Memory B cell (primary cell): ENCODE measurements at regions not wholly inside any gene's neighbourhood (a gene's known extent, or its start where the extent isn't known, plus 50 kb on each side); places are given as distances from the start of the nearest gene placed in this dataset.

ENCODE experiments used
- ATAC-seq: fragments of 150-1000 bp; cut with Tn5 transposase; 2 replicates; pipeline ENCODE4 v1.10.0; 2021; ENCODE audit warnings: low read depth, mild to moderate bottlenecking, moderate library complexity
- DNase-seq, 2 donors: peaks; one replicate each; pipeline ENCODE4 v3.0.0; 2022; ENCODE audit warnings: low spot score in 2 of 2
- H3K27ac Mint-ChIP-seq: one replicate; pipeline ENCODE4 v1.8.0; 2022; ENCODE audit warnings: mild to moderate bottlenecking, moderate library complexity, mixed read lengths
- H3K27me3 Mint-ChIP-seq: one replicate; pipeline ENCODE4 v1.8.0; 2022; ENCODE audit warnings: mixed read lengths
- H3K36me3 Mint-ChIP-seq: one replicate; pipeline ENCODE4 v1.8.0; 2022; ENCODE audit warnings: mild to moderate bottlenecking, mixed read lengths
- H3K4me1 Mint-ChIP-seq: one replicate; pipeline ENCODE4 v1.8.0; 2022; ENCODE audit warnings: mixed read lengths
- H3K4me3 Mint-ChIP-seq: one replicate; pipeline ENCODE4 v1.8.0; 2022; ENCODE audit warnings: mild to moderate bottlenecking, moderate library complexity, mixed read lengths
- H3K9me3 Mint-ChIP-seq: one replicate; pipeline ENCODE4 v1.8.0; 2022; ENCODE audit warnings: mixed read lengths

GRCh38 chr4:41477181-41477905 is 60.6 kb upstream of the LIMCH1 start:
- DNase-seq, result no peak
- ATAC-seq, result no peak
- H3K27me3 Mint-ChIP-seq, result no peaks in the 10 kb centered on the region

GRCh38 chr4:41478518-41478917 is 59.4 kb upstream of the LIMCH1 start:
- Mint-ChIP-seq H3K27me3 (no peaks in the 10 kb centered on the region), H3K27ac (no peak overlapping the region), H3K4me1 (no peaks in the 10 kb centered on the region), H3K36me3 (no peaks in the 10 kb centered on the region), H3K9me3 (no peaks in the 10 kb centered on the region), H3K4me3 (no peak overlapping the region)
- DNase-seq (no peak), ATAC-seq (no peak)

More at GRCh38 chr4:41477181-41477905, 60.6 kb upstream of the LIMCH1 start:
- Mint-ChIP-seq H3K9me3 (no peaks in the 10 kb centered on the region), H3K27ac (no peak overlapping the region), H3K4me3 (no peak overlapping the region), H3K4me1 (no peaks in the 10 kb centered on the region), H3K36me3 (no peaks in the 10 kb centered on the region)

- no peaks in the 10 kb centered on the region for H3K36me3 Mint-ChIP-seq
- no peak overlapping the region for H3K4me3 Mint-ChIP-seq
- no peaks in the 10 kb centered on the region for H3K27me3 Mint-ChIP-seq
- H3K27ac Mint-ChIP-seq, result no peak overlapping the region
- H3K9me3 Mint-ChIP-seq, result no peaks in the 10 kb centered on the region
- DNase-seq, result no peak
- no peaks in the 10 kb centered on the region for H3K4me1 Mint-ChIP-seq
- no peak for ATAC-seq
Observed at GRCh38 chr4:41480896-41481311, 57.1 kb upstream of the LIMCH1 start.

- Mint-ChIP-seq H3K4me1 (no peaks in the 10 kb centered on the region), H3K36me3 (no peaks in the 10 kb centered on the region)
- ATAC-seq, result no peak
Observed at GRCh38 chr4:41483771-41484170, 54.2 kb upstream of the LIMCH1 start.

GRCh38 chr4:41485041-41485440 is 52.9 kb upstream of the LIMCH1 start:
- ATAC-seq, result no peak
- no peaks in the 10 kb centered on the region for H3K9me3 Mint-ChIP-seq
- no peak overlapping the region for H3K4me3 Mint-ChIP-seq

More at GRCh38 chr4:41483771-41484170, 54.2 kb upstream of the LIMCH1 start:
- Mint-ChIP-seq H3K4me3 (no peak overlapping the region), H3K27ac (no peak overlapping the region), H3K9me3 (no peaks in the 10 kb centered on the region), H3K27me3 (no peaks in the 10 kb centered on the region)
- no peak for DNase-seq

GRCh38 chr4:41487868-41488440 is 50.0 kb upstream of the LIMCH1 start:
- no peaks in the 10 kb centered on the region for H3K4me1 Mint-ChIP-seq
- ATAC-seq (no peak), DNase-seq (no peak)
- no peaks in the 10 kb centered on the region for H3K9me3 Mint-ChIP-seq
- H3K27ac Mint-ChIP-seq, result no peak overlapping the region
- no peaks in the 10 kb centered on the region for H3K27me3 Mint-ChIP-seq
- no peak overlapping the region for H3K4me3 Mint-ChIP-seq
- H3K36me3 Mint-ChIP-seq, result no peaks in the 10 kb centered on the region

More at GRCh38 chr4:41485041-41485440, 52.9 kb upstream of the LIMCH1 start:
- Mint-ChIP-seq H3K36me3 (no peaks in the 10 kb centered on the region), H3K4me1 (no peaks in the 10 kb centered on the region), H3K27ac (no peak overlapping the region), H3K27me3 (no peaks in the 10 kb centered on the region)
- no peak for DNase-seq
